HG03045 (cell line): ENCODE measurements at regions not wholly inside any gene's neighbourhood (a gene's known extent, or its start where the extent isn't known, plus 50 kb on each side); places are given as distances from the start of the nearest gene placed in this dataset.

Experiments used
- ATAC-seq: cut with Tn5 transposase; IDR thresholded peaks from one replicate; pipeline ENCODE4 v1.9.1; 2021; ENCODE audit warnings: mild to moderate bottlenecking, moderate library complexity; ENCODE audit not compliant: unreplicated experiment

- no peak for ATAC-seq
These were observed 269.8 kb downstream of the GADD45G start for GRCh38 chr9:89874351-89875321.

DNA sequence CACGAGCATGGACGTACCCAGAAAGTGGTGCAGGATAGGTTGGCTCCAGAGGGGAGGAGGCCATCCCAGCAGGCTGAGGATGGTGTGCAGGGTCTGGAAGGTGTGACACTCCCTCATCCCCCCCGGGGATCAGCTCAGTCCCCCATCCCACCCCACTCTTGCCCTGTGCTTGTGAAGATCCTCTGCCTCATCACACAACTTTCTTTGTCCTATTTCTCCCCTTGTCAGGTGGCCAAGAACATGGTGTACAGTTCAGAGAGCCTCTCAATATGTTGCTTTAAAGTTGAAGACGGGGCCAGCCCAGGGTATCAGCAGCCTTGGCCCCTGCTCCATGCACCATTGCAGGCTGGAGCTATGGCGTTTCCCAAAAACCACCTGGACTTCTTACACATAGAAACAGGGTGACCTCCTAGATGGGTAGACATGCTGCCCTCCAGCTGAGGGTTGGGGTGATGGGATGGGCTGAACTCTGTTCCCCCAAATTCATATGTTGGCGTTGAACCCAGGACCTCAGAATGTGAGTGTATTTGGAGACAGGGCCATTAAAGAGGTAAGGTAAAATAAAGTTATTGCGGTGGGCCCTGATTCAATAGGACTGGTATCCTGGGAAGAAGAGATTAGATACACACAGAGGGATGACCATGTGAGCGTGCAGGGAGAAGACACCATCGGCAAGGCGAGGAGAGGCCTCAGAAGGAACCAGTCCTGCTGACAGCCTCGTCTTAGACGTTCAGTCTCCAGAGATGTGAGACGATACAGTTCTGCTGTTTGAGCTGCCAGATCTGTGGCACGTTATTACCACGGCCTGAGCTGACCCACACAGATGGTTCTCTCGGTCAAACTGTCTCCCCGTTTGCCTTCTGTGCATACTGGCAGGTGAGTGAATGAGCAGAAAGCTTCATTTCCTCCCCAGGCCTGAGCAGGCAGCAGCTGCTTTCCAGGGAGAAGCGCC is 272.5 kb downstream of the GADD45G start:
- ATAC-seq = no peak

GRCh38 chr9:89878003-89878411 is 273.2 kb downstream of the GADD45G start:
- no peak for ATAC-seq

DNA sequence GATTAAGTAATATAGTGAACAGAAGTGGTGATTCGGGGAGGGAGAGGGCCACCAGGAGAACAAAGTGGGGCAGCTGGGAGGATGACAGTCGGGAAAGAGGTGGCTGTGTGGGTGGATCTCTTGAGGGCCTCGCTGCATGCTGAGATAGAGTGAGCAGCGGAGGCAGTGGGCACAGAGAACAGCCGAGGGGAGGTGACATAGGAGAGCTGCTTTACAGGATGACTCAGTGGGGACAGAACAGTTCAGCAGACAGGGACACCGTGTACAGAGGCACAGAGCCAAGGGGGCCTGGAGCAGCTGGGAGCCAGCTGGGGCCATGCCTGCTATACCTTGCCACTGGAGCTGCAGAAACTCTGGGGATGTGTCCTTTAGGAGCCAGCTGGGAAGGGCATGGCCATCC is 273.9 kb downstream of the GADD45G start:
- no peak for ATAC-seq

DNA sequence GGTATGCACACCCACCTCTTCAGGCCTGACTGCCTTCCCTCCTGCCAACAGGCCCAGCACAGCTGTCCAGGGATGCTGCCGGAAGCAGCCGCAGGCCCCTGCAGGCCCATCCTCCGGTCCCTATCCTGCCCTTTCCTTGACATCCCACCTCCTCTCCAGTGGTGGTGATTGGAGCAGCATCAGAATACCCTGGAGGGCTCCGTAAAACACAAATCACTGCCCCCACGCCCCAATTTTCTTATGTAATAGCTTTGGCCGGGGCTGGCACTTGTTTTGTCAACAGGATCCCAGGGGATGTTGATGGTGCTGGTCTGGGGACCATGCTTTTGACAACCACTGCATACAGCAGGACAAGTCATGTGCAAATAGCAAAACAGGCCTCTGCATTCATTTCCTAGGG is 274.5 kb downstream of the GADD45G start:
- ATAC-seq = no peak

DNA sequence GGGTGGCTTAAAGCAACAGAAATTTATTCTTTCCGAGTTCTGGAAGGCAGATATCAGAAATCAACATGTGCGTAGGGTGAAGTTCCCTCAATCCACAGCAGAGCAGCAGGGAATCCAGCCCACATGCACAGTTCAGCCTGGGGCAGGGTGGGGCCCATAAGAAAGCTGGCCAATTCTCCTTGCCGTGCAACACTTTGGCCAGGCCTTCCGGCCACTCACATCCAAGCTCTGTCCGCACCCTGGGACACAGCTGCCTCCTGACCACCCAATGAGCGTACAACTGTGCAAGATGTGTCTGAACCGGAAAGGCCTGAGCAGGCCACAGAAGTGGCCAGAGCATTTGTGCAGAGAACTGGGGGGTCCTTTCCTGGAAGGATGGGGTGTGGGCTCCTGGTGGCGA is 274.9 kb downstream of the GADD45G start:
- ATAC-seq = no peak

GRCh38 chr9:89880161-89880560 is 275.3 kb downstream of the GADD45G start:
- no peak for ATAC-seq

DNA sequence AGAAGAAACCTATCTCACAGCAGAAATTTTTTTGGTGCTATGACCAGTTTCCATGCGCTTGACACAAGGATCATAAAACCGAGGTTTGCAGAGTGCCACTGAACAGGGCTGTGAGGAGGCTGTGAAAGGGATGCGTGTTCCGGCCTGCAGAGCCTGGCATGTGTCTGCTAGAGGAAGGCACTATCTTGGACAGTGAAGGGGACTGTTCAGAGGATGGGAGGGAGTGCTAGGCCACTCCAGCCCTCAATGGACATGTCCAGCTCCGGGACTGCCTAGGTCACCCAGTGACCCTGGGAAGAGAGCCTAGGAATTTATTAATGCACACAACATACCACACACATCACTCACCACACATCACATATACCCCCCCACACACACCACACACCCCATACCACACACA is 275.9 kb downstream of the GADD45G start:
- no peak for ATAC-seq

DNA sequence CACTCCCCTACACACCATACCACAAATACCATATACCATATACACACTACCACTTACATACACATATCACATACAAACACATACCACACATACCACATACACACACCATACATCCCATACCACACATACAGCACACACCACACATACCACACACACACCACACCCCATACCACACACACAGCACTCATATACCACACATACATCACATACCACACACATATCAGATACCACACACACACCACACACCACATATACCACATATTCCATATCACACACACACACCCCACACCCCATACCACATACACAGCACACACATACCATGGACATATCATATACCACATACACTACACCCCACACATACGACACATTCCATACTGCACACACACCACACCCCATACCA is 276.6 kb downstream of the GADD45G start:
- ATAC-seq = no peak

- ATAC-seq = no peak
These were observed 278.1 kb downstream of the GADD45G start for GRCh38 chr9:89882930-89883361.

- ATAC-seq = no peak
These were observed 278.9 kb downstream of the GADD45G start for GRCh38 chr9:89883401-89884341.

DNA sequence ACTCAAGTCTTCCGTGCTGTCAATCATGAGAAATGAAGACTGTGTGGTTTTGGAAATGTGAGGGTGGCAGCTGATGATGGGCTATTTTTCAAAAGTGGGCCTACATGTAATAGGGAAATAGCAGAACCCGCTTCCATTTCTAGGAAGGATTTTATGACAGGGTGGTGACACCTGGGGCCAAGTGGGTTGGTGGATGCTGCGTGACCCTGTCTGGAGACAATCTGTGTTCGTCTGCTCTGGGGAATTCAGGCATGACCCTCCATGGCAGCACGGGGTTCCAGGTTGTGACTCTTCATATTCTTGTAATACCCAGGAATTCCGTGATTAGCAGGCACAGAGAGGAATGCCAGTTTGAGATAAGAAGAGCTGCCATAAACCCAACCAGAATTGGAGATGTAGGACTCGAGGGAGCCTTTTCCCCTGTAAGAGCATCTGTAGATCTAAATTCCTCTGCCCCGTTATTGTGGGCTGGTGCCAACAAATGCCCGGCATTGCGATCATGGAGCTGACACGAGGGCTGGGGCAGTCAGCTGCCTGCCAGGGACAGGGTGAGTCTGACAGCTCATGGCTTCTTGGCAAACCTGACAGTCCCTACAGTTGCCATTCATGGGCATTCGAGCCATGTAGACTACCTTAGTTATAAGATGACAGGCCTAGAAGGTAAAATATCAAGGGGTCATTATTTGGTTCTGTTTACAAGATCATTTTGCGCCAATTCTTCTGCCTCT is 279.7 kb downstream of the GADD45G start:
- no peak for ATAC-seq

- ATAC-seq = no peak
These were observed 280.3 kb downstream of the GADD45G start for GRCh38 chr9:89885156-89885555.

DNA sequence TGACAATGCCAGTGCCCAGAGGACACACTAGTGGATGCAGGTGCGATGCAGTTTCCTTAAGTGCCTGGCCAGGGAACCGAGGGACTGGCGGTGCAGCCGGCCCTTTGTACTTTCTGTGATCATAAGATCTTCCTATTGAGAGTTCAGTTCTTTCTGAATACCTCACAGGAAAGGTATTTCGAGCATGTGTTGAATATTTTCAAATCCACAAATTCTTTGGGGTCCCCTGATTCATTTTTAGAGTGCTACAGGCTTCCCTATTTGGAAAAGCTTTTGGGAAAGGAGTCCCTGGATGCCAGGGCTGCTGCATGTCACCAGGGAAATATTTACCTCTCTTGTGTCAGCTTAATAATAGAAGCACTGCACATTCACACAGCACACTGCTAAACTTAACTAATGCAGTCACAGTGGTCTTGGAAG is 281.5 kb downstream of the GADD45G start:
- ATAC-seq = no peak

- no peak for ATAC-seq
These were observed 282.5 kb downstream of the GADD45G start for GRCh38 chr9:89887286-89887685.

GRCh38 chr9:89888233-89888632 is 283.4 kb downstream of the GADD45G start:
- ATAC-seq = no peak

DNA sequence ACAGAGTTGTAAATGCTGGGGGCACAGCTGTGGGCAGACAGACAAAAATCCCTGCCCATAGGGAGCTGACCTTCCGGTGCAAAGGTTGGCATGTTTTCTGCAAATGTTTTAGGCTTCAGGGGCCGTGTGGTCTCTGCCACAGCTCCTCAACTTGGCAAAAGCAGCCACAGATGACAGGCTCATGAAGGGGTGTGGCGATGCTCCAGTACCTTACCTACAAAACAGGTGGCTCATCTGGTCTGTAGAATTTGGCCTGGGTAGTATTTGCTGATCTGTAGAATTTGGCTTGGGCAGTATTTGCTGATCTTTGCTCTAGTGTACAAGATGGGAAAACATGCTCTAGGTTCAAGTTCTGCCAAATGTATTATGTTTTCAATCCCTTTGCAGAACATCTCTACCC is 283.9 kb downstream of the GADD45G start:
- no peak for ATAC-seq

DNA sequence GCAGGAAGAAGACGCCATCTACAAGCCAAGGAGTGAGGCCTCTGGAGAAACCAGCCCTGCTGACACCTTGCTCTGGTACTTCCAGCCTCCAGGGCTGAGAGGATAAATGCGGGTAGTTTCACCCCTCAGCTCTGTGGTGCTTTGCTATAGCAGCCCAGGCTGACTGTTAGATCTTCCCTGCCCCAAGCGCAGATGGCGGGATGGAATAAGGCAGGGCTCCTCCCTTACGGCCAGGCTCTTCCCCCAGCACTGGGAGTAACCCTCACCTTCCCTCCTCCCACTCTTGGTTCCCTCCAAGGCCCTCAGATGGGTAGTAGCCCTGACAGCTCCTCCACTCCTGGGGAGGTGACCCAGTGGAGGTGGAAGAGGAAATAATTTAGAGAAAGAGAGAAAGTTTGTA is 285.1 kb downstream of the GADD45G start:
- ATAC-seq = no peak

GRCh38 chr9:89890326-89890980 is 285.6 kb downstream of the GADD45G start:
- no peak for ATAC-seq
